HEK293 (cell line): ENCODE measurements at regions not wholly inside any gene's neighbourhood (a gene's known extent, or its start where the extent isn't known, plus 50 kb on each side); places are given as distances from the start of the nearest gene placed in this dataset.

Experiments used
- CTCF ChIA-PET: fragments of 350-600 bp; formaldehyde crosslinking; extraction: SDS; loops from one replicate; lab custom pipeline; 2021; ENCODE audit warnings: antibody characterized with exemption; lab: Yijun Ruan, JAX
- POLR2A ChIA-PET: fragments of 300-600 bp; formaldehyde crosslinking; extraction: SDS; loops from one replicate; lab custom pipeline; 2020; ENCODE audit warnings: antibody characterized with exemption, inconsistent platforms; lab: Yijun Ruan, JAX
- H3K27ac ChIP-seq: fragments of 200-500 bp; sonication (Bioruptor generic); 2 replicates; pipeline ENCODE4 v1.5.1; 2014; ENCODE audit warnings: low read depth, low read length, control low read depth, inconsistent platforms; ENCODE audit errors: extremely low read depth
- H3K36me3 ChIP-seq, 2 experiments: fragments of 200-500 bp in 1 of 2; sonication (Bioruptor generic) in 1 of 2; 1 replicate in 1 of 2; 2 replicates in 1 of 2; pipeline ENCODE4 v1.5.1; 2014 to 2017; ENCODE audit warnings: inconsistent platforms in 2 of 2, low read length in 2 of 2; ENCODE audit not compliant: control insufficient read depth in 2 of 2, insufficient read depth in 1 of 2
- H3K4me1 ChIP-seq: fragments of 200-500 bp; sonication (Bioruptor generic); 2 replicates; pipeline ENCODE4 v1.5.1; 2014; ENCODE audit warnings: mild to moderate bottlenecking, low read length, inconsistent platforms; ENCODE audit not compliant: control insufficient read depth, insufficient read depth
- H3K4me3 ChIP-seq: 2 replicates; pipeline ENCODE4 v1.5.1; 2011; ENCODE audit warnings: low read depth, mild to moderate bottlenecking, control low read depth, low read length, moderate library complexity
- H3K9me3 ChIP-seq: fragments of 200-500 bp; sonication (Bioruptor generic); 2 replicates; pipeline ENCODE4 v1.5.1; 2014; ENCODE audit warnings: low read depth, low read length, inconsistent platforms; ENCODE audit not compliant: control insufficient read depth, insufficient read depth
- GLI2 ChIP-seq: fragments of 450-650 bp; formaldehyde crosslinking; IDR thresholded peaks from 2 replicates; pipeline ENCODE4; 2017; ENCODE audit warnings: missing biosample characterization, missing genetic modification characterization, low read depth, borderline replicate concordance
- GLIS1 ChIP-seq: fragments of 450-650 bp; formaldehyde crosslinking; IDR thresholded peaks from 2 replicates; pipeline ENCODE4 v1.5.1; 2016; ENCODE audit warnings: missing biosample characterization, missing genetic modification characterization
- HOXD13 ChIP-seq: sonication (generic); formaldehyde crosslinking; IDR thresholded peaks from 2 replicates; pipeline ENCODE4 v1.8.0; 2022; ENCODE audit warnings: missing genetic modification reagents, borderline replicate concordance
- KLF8 ChIP-seq: fragments of 450-650 bp; formaldehyde crosslinking; IDR thresholded peaks from 2 replicates; pipeline ENCODE4 v1.5.1; 2016; ENCODE audit warnings: missing biosample characterization, missing genetic modification characterization
- MZF1 ChIP-seq: fragments of 450-650 bp; formaldehyde crosslinking; IDR thresholded peaks from 2 replicates; pipeline ENCODE4 v1.5.1; 2017; ENCODE audit warnings: missing biosample characterization, missing genetic modification characterization, borderline replicate concordance
- PRDM10 ChIP-seq: fragments of 450-650 bp; formaldehyde crosslinking; IDR thresholded peaks from 2 replicates; pipeline ENCODE4 v1.5.1; 2016; ENCODE audit warnings: missing biosample characterization, missing genetic modification characterization
- PRDM6 ChIP-seq: fragments of 450-650 bp; formaldehyde crosslinking; IDR thresholded peaks from 2 replicates; pipeline ENCODE4 v1.5.1; 2017; ENCODE audit warnings: missing biosample characterization, missing genetic modification characterization
- ZBTB6 ChIP-seq: fragments of 450-650 bp; formaldehyde crosslinking; IDR thresholded peaks from 2 replicates; pipeline ENCODE4 v1.5.1; 2017; ENCODE audit warnings: missing biosample characterization, missing genetic modification characterization
- ZNF133 ChIP-seq: fragments of 450-650 bp; formaldehyde crosslinking; IDR thresholded peaks from 2 replicates; pipeline ENCODE4 v1.5.1; 2016; ENCODE audit warnings: missing biosample characterization, missing genetic modification characterization
- ZNF138 ChIP-seq: fragments of 450-650 bp; formaldehyde crosslinking; IDR thresholded peaks from 2 replicates; pipeline ENCODE4 v1.5.1; 2016; ENCODE audit warnings: missing biosample characterization, missing genetic modification characterization, borderline replicate concordance
- ZNF146 ChIP-seq: fragments of 450-650 bp; formaldehyde crosslinking; IDR thresholded peaks from 2 replicates; pipeline ENCODE4 v1.5.1; 2016; ENCODE audit warnings: missing biosample characterization, missing genetic modification characterization
- ZNF311 ChIP-seq: fragments of 450-650 bp; formaldehyde crosslinking; IDR thresholded peaks from 2 replicates; pipeline ENCODE4 v1.5.1; 2017; ENCODE audit warnings: missing biosample characterization, missing genetic modification characterization, borderline replicate concordance
- ZNF354C ChIP-seq: fragments of 450-650 bp; formaldehyde crosslinking; IDR thresholded peaks from 2 replicates; pipeline ENCODE4 v1.5.1; 2016; ENCODE audit warnings: missing biosample characterization, missing genetic modification characterization, low read depth, borderline replicate concordance
- ZNF426 ChIP-seq: fragments of 450-650 bp; formaldehyde crosslinking; IDR thresholded peaks from 2 replicates; pipeline ENCODE4 v1.5.1; 2017; ENCODE audit warnings: missing biosample characterization, missing genetic modification characterization, mild to moderate bottlenecking, inconsistent platforms, moderate library complexity
- ZNF501 ChIP-seq: fragments of 450-650 bp; formaldehyde crosslinking; IDR thresholded peaks from 2 replicates; pipeline ENCODE4 v1.5.1; 2016; ENCODE audit warnings: missing biosample characterization, missing genetic modification characterization
- ZNF776 ChIP-seq: fragments of 450-650 bp; formaldehyde crosslinking; IDR thresholded peaks from 2 replicates; pipeline ENCODE4 v1.5.0; 2017; ENCODE audit warnings: missing biosample characterization, missing genetic modification characterization, borderline replicate concordance
- ZNF785 ChIP-seq: fragments of 450-650 bp; formaldehyde crosslinking; IDR thresholded peaks from 2 replicates; pipeline ENCODE4 v1.5.1; 2016; ENCODE audit warnings: missing biosample characterization, missing genetic modification characterization
- ZNF792 ChIP-seq: fragments of 450-650 bp; formaldehyde crosslinking; IDR thresholded peaks from 2 replicates; pipeline ENCODE4 v1.5.1; 2016; ENCODE audit warnings: missing biosample characterization, missing genetic modification characterization
- ZNF830 ChIP-seq: fragments of 450-650 bp; IDR thresholded peaks from 2 replicates; pipeline ENCODE4 v1.5.0; 2018; ENCODE audit warnings: missing biosample characterization, missing genetic modification characterization, low read depth, mild to moderate bottlenecking, moderate library complexity

- H3K27ac ChIP-seq, result no peak overlapping the region
- TF ChIP-seq PRDM10 (0 out of 2 replicates have a peak, but pooled peaks have one; percentile 37), ZNF311 (tag by site-specific recombination) (no peak)
- ChIA-PET POLR2A (no interaction called here), CTCF (interaction anchor here (0.7 to 13.0 kb wide), 5 partner anchors 9 to 479 kb away, joined by 4 to 166 read pairs (median 5); no protein-coding TSS in a partner anchor)
- H3K4me3 ChIP-seq, result no peak overlapping the region
- H3K9me3 ChIP-seq, result no peaks in the 10 kb centered on the region
- H3K36me3 ChIP-seq, result no peaks in the 10 kb centered on the region
- H3K4me1 ChIP-seq, result no peaks in the 10 kb centered on the region
Measured at GRCh38 chr11:19551457-19551856, 161.2 kb upstream of the NAV2 start.

GRCh38 chr11:19547044-19547443 is 165.6 kb upstream of the NAV2 start:
- TF ChIP-seq ZNF354C, result no peak
- TF ChIP-seq HOXD13 (CRISPR knock-in tag), result no peak
- TF ChIP-seq ZNF426 (tag by site-specific recombination), result no peak
- TF ChIP-seq ZBTB6, result no peak
- TF ChIP-seq GLIS1 (tag by site-specific recombination), result no peak
- no peak for TF ChIP-seq KLF8 (tag by site-specific recombination)
- no peak for TF ChIP-seq ZNF776 (tag by site-specific recombination)
- TF ChIP-seq PRDM6 (tag by site-specific recombination), result no peak
- no peak for TF ChIP-seq MZF1 (tag by site-specific recombination)
- no peak for TF ChIP-seq ZNF792
- Histone ChIP-seq H3K9me3 (no peaks in the 10 kb centered on the region), H3K36me3 (no peaks in the 10 kb centered on the region), H3K27ac (no peak overlapping the region), H3K4me1 (no peaks in the 10 kb centered on the region), H3K4me3 (no peak overlapping the region)
- CTCF ChIA-PET, result interaction anchor here (0.6 to 2.1 kb wide), 5 partner anchors 11 to 593 kb away, joined by 3 to 8 read pairs (median 3); no protein-coding TSS in a partner anchor
- POLR2A ChIA-PET, result no interaction called here

- Histone ChIP-seq H3K27ac (no peak overlapping the region), H3K4me1 (no peaks in the 10 kb centered on the region), H3K4me3 (no peak overlapping the region), H3K36me3 (no peaks in the 10 kb centered on the region), H3K9me3 (no peaks in the 10 kb centered on the region)
- TF ChIP-seq ZNF138 (tag by site-specific recombination), result no peak
- TF ChIP-seq ZNF830, result no peak
- no peak for TF ChIP-seq ZNF501 (tag by site-specific recombination)
- no peak for TF ChIP-seq GLI2 (tag by site-specific recombination)
- TF ChIP-seq ZNF146, result no peak
- TF ChIP-seq ZNF785 (tag by site-specific recombination), result no peak
- no peak for TF ChIP-seq ZNF133 (tag by site-specific recombination)
- ChIA-PET POLR2A (no interaction called here), CTCF (interaction anchor here (0.6 to 3.0 kb wide), 7 partner anchors 8 to 594 kb away, joined by 3 to 15 read pairs (median 6); no protein-coding TSS in a partner anchor)
Measured at GRCh38 chr11:19546325-19546724, 166.3 kb upstream of the NAV2 start.
